Keratinocyte (primary cell): ENCODE measurements at regions not wholly inside any gene's neighbourhood (a gene's known extent, or its start where the extent isn't known, plus 50 kb on each side); places are given as distances from the start of the nearest gene placed in this dataset.

ENCODE experiments used
- DNase-seq: peaks from one replicate; pipeline ENCODE4 v3.0.0-alpha.2; 2011; ENCODE audit warnings: low read depth, missing footprints, low spot score
- FAIRE-seq: peaks from 2 replicates; lab custom pipeline; 2011; peaks lifted over from hg19 to GRCh38; lab: Jason Lieb, UNC
- H2AFZ ChIP-seq: 2 replicates; pipeline ENCODE4 v1.6.0; 2012; ENCODE audit warnings: low read length, control low read depth, inconsistent platforms; ENCODE audit not compliant: control insufficient read depth
- H3K27ac ChIP-seq: 2 replicates; pipeline ENCODE4 v1.5.1; 2011; ENCODE audit warnings: low read length; ENCODE audit not compliant: control insufficient read depth, insufficient read depth
- H3K27me3 ChIP-seq: 3 replicates; pipeline ENCODE4 v1.6.0; 2011; ENCODE audit warnings: low read length; ENCODE audit not compliant: control insufficient read depth, insufficient read depth; ENCODE audit errors: extremely low read depth
- H3K36me3 ChIP-seq, 2 experiments: 2 replicates in 1 of 2; 3 replicates in 1 of 2; pipeline ENCODE4 v1.5.1; 2011; ENCODE audit warnings: low read length in 2 of 2, mild to moderate bottlenecking in 1 of 2; ENCODE audit not compliant: control insufficient read depth in 2 of 2, insufficient read depth in 2 of 2; ENCODE audit errors: extremely low read depth in 1 of 2
- H3K4me1 ChIP-seq: 3 replicates; pipeline ENCODE4 v1.5.1; 2011; ENCODE audit warnings: low read length; ENCODE audit not compliant: control insufficient read depth, insufficient read depth; ENCODE audit errors: extremely low read depth
- H3K4me2 ChIP-seq: 3 replicates; pipeline ENCODE4 v1.6.0; 2011; ENCODE audit warnings: low read depth, low read length; ENCODE audit not compliant: control insufficient read depth, insufficient read depth; ENCODE audit errors: extremely low read depth
- H3K4me3 ChIP-seq, 3 experiments: fragments of 200-600 bp in 1 of 3; sonication (generic) in 1 of 3; 2 replicates in 2 of 3; 3 replicates in 1 of 3; pipeline ENCODE4 v1.5.1; 2011 to 2016; ENCODE audit warnings: low read length in 3 of 3, mild to moderate bottlenecking in 3 of 3, control low read depth in 2 of 3, inconsistent platforms in 1 of 3, low read depth in 1 of 3, mixed read lengths in 1 of 3, mixed run types in 1 of 3, moderate library complexity in 1 of 3; ENCODE audit not compliant: control insufficient read depth in 2 of 3, insufficient read depth in 2 of 3; ENCODE audit errors: extremely low read depth in 1 of 3
- H3K79me2 ChIP-seq: 2 replicates; pipeline ENCODE4 v1.6.0; 2012; ENCODE audit warnings: low read length; ENCODE audit not compliant: control insufficient read depth, insufficient read depth
- H3K9ac ChIP-seq: 3 replicates; pipeline ENCODE4 v1.6.0; 2011; ENCODE audit warnings: low read length; ENCODE audit not compliant: control insufficient read depth, insufficient read depth; ENCODE audit errors: extremely low read depth
- H3K9me1 ChIP-seq: 3 replicates; pipeline ENCODE4 v1.6.0; 2011; ENCODE audit warnings: low read length; ENCODE audit not compliant: control insufficient read depth, insufficient read depth; ENCODE audit errors: extremely low read depth
- H3K9me3 ChIP-seq: 2 replicates; pipeline ENCODE4 v1.5.1; 2012; ENCODE audit warnings: low read depth, low read length; ENCODE audit not compliant: control insufficient read depth
- H4K20me1 ChIP-seq: 3 replicates; pipeline ENCODE4 v1.6.0; 2011; ENCODE audit warnings: low read length; ENCODE audit not compliant: control insufficient read depth, insufficient read depth; ENCODE audit errors: extremely low read depth
- CTCF ChIP-seq, 3 experiments: IDR thresholded peaks in 1 of 3; conservative IDR thresholded peaks in 1 of 3; optimal IDR thresholded peaks in 1 of 3; 2 replicates in 2 of 3; 3 replicates in 1 of 3; pipeline versions ENCODE3 to v1.5.1; 2011; ENCODE audit warnings: low read length in 3 of 3, mild to moderate bottlenecking in 3 of 3, moderate library complexity in 2 of 3, control low read depth in 1 of 3, inconsistent platforms in 1 of 3; ENCODE audit not compliant: insufficient read depth in 2 of 3; ENCODE audit errors: extremely low read depth in 1 of 3
- EZH2 ChIP-seq: IDR thresholded peaks from one replicate; pipeline ENCODE4 v1.6.1; 2012; ENCODE audit warnings: inconsistent platforms, mild to moderate bottlenecking, low read length, moderate library complexity
- dilution Hi-C: fragments of 300-500 bp; cut with MboI; formaldehyde crosslinking; loops from one replicate; pipeline ENCODE4 v1.7.0; 2020; ENCODE audit warnings: low sequenced_read_pairs; ENCODE audit not compliant: extremely low pct_ligation_motif_present

GRCh38 chr6:74597840-74598239, 608.0 kb downstream of the COL12A1 start:
- H2AFZ ChIP-seq = no peak overlapping the region
- H3K27ac ChIP-seq = no peak overlapping the region
- no peak overlapping the region for H3K4me3 ChIP-seq
- H3K4me2 ChIP-seq = no peak overlapping the region
- H3K9ac ChIP-seq = no peak overlapping the region
- FAIRE-seq (no peak), DNase-seq (no peak)
- no peak for TF ChIP-seq CTCF (optimal IDR thresholded peaks at IDR 0.05 in 1 of 3, IDR thresholded peaks at IDR 0.05 in 1 of 3, conservative IDR thresholded peaks at IDR 0.05 in 1 of 3; ENCODE audit: extremely low read depth in 1 of 3, insufficient read depth in 2 of 3, low read length in 3 of 3)
- no peak for TF ChIP-seq EZH2
- H3K4me1 ChIP-seq = peaks cover 11% of the 10 kb centered on the region
- H3K9me1 ChIP-seq = no peaks in the 10 kb centered on the region
- no peaks in the 10 kb centered on the region for H3K9me3 ChIP-seq
- dilution Hi-C loops = no loop called here
- no peaks in the 10 kb centered on the region for H3K36me3 ChIP-seq
- no peaks in the 10 kb centered on the region for H3K79me2 ChIP-seq
- no peaks in the 10 kb centered on the region for H4K20me1 ChIP-seq
- no peaks in the 10 kb centered on the region for H3K27me3 ChIP-seq

GRCh38 chr6:74597266-74597665, 608.6 kb downstream of the COL12A1 start:
- TF ChIP-seq EZH2 (no peak), CTCF (optimal IDR thresholded peaks at IDR 0.05 in 1 of 3, IDR thresholded peaks at IDR 0.05 in 1 of 3, conservative IDR thresholded peaks at IDR 0.05 in 1 of 3; ENCODE audit: extremely low read depth in 1 of 3, insufficient read depth in 2 of 3, low read length in 3 of 3) (no peak)
- no peaks in the 10 kb centered on the region for H3K27me3 ChIP-seq
- no peak for DNase-seq
- no peaks in the 10 kb centered on the region for H3K36me3 ChIP-seq
- H2AFZ ChIP-seq = no peak overlapping the region
- H3K9me1 ChIP-seq = no peaks in the 10 kb centered on the region
- H3K4me2 ChIP-seq = no peak overlapping the region
- dilution Hi-C loops = no loop called here
- H3K4me3 ChIP-seq = no peak overlapping the region
- H3K9me3 ChIP-seq = no peaks in the 10 kb centered on the region
- no peaks in the 10 kb centered on the region for H4K20me1 ChIP-seq
- no peak for FAIRE-seq
- no peak overlapping the region for H3K27ac ChIP-seq
- peaks cover 11% of the 10 kb centered on the region for H3K4me1 ChIP-seq
- H3K79me2 ChIP-seq = no peaks in the 10 kb centered on the region
- H3K9ac ChIP-seq = no peak overlapping the region
